ENCODE measurements at regions not wholly inside any gene's neighbourhood (a gene's known extent, or its start where the extent isn't known, plus 50 kb on each side); places are given as distances from the start of the nearest gene placed in this dataset.
A peak's percentile ranks its signal among the peaks of the same experiment; 100 is the strongest.

- Histone ChIP-seq H3K36me3 (replicated peaks in 1 of 2) (no peaks in the 10 kb centered on the region), H3K9me3 (replicated peaks in 1 of 3) (no peaks in the 10 kb centered on the region), H3K27me3 (no peaks in the 10 kb centered on the region), H3K4me1 (replicated peaks in 1 of 2) (no peaks in the 10 kb centered on the region), H3K27ac (no peak overlapping the region), H3K4me3 (no peak overlapping the region)
- intact Hi-C loops (cut with DNase I): no loop called here
- DNase-seq: no peak
- 88 to 93% (median 92%) methylated on average over 4 to 5 of the region's 5 CpGs for WGBS, 4 donors
- TF ChIP-seq POLR2A (IDR thresholded peaks at IDR 0.05) (no peak), CTCF (IDR thresholded peaks at IDR 0.05) (no peak)
Observed at GRCh38 chr10:78579576-78579975, 489.2 kb upstream of the ZMIZ1 start.

GRCh38 chr10:78579995-78580394 lies 488.8 kb upstream of the ZMIZ1 start:
- DNase-seq: peak; percentile 69 to 90 (median 83)
- intact Hi-C loops (cut with DNase I): no loop called here
- H3K27ac ChIP-seq: no peak overlapping the region
- TF ChIP-seq CTCF (IDR thresholded peaks at IDR 0.05) (no peak), POLR2A (IDR thresholded peaks at IDR 0.05) (no peak)
- H3K4me3 ChIP-seq: no peak overlapping the region
- H3K9me3 ChIP-seq (replicated peaks in 1 of 3): no peaks in the 10 kb centered on the region
- no peaks in the 10 kb centered on the region for H3K27me3 ChIP-seq
- 38 to 49% (median 44%) methylated on average over 4 of the region's 4 CpGs for WGBS, 4 donors
- no peaks in the 10 kb centered on the region for H3K36me3 ChIP-seq (replicated peaks in 1 of 2)
- H3K4me1 ChIP-seq (replicated peaks in 1 of 2): no peaks in the 10 kb centered on the region

- 86 to 89% (median 88%) methylated on average over 4 of the region's 4 CpGs for WGBS, 4 donors
- no peak for DNase-seq
- Histone ChIP-seq H3K27me3 (no peaks in the 10 kb centered on the region), H3K9me3 (replicated peaks in 1 of 3) (no peaks in the 10 kb centered on the region), H3K4me3 (no peak overlapping the region), H3K36me3 (replicated peaks in 1 of 2) (no peaks in the 10 kb centered on the region), H3K4me1 (replicated peaks in 1 of 2) (no peaks in the 10 kb centered on the region), H3K27ac (no peak overlapping the region)
- no peak for TF ChIP-seq CTCF (IDR thresholded peaks at IDR 0.05)
- TF ChIP-seq POLR2A (IDR thresholded peaks at IDR 0.05): no peak
- intact Hi-C loops (cut with DNase I): no loop called here
Observed at GRCh38 chr10:78581133-78581694, 487.6 kb upstream of the ZMIZ1 start.

GRCh38 chr10:78582540-78582939 lies 486.2 kb upstream of the ZMIZ1 start:
- Histone ChIP-seq H3K9me3 (replicated peaks in 1 of 3) (no peaks in the 10 kb centered on the region), H3K4me1 (replicated peaks in 1 of 2) (no peaks in the 10 kb centered on the region), H3K27me3 (no peaks in the 10 kb centered on the region), H3K36me3 (replicated peaks in 1 of 2) (no peaks in the 10 kb centered on the region), H3K4me3 (no peak overlapping the region), H3K27ac (no peak overlapping the region)
- intact Hi-C loops (cut with DNase I): no loop called here
- no peak for DNase-seq
- no peak for TF ChIP-seq POLR2A (IDR thresholded peaks at IDR 0.05)
- TF ChIP-seq CTCF (IDR thresholded peaks at IDR 0.05): no peak
